Coronary artery (tissue), 2 donors: ENCODE measurements at regions not wholly inside any gene's neighbourhood (a gene's known extent, or its start where the extent isn't known, plus 50 kb on each side); places are given as distances from the start of the nearest gene placed in this dataset.

Experiments used
- DNase-seq: peaks from one replicate; pipeline ENCODE4 v3.0.0-alpha.2; 2017; ENCODE audit warnings: low spot score
- H3K27ac ChIP-seq, 2 donors: fragments of 200-600 bp; sonication (generic); one replicate each; pipeline ENCODE4 v1.5.1; 2016 to 2019
- H3K4me3 ChIP-seq: fragments of 200-600 bp; sonication (generic); 2 replicates; pipeline ENCODE4 v1.5.1; 2016; ENCODE audit warnings: mild to moderate bottlenecking, moderate library complexity
- TF ChIP-seq, protein P1 (sequence below): fragments of 200-600 bp; sonication (generic); IDR thresholded peaks from one replicate; pipeline ENCODE4 v1.5.1; 2019; ENCODE audit warnings: antibody characterized with exemption

DNA sequence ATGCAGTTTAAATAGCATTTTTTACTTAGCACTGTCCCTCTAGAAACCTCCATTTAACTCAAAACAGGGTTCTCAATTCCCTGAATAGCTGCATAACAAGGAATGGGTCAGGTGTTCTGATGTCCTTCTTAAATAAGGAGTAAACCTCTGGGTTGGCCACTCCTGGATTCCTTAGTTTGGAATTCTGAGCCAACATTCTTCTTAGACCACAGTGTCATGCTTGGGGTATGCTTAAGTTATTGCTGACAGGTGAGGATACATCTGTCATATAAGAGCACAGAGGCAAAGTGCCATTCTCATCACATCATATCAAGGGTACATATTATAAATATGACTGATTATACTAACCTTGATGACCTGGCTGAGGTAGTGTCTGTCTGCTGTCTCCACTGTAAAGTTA, 179.9 kb upstream of the SEMA6A start:
- no peak for DNase-seq
- H3K4me3 ChIP-seq: no peak overlapping the region
- TF ChIP-seq, protein P1, sequence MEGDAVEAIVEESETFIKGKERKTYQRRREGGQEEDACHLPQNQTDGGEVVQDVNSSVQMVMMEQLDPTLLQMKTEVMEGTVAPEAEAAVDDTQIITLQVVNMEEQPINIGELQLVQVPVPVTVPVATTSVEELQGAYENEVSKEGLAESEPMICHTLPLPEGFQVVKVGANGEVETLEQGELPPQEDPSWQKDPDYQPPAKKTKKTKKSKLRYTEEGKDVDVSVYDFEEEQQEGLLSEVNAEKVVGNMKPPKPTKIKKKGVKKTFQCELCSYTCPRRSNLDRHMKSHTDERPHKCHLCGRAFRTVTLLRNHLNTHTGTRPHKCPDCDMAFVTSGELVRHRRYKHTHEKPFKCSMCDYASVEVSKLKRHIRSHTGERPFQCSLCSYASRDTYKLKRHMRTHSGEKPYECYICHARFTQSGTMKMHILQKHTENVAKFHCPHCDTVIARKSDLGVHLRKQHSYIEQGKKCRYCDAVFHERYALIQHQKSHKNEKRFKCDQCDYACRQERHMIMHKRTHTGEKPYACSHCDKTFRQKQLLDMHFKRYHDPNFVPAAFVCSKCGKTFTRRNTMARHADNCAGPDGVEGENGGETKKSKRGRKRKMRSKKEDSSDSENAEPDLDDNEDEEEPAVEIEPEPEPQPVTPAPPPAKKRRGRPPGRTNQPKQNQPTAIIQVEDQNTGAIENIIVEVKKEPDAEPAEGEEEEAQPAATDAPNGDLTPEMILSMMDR: no peak
- H3K27ac ChIP-seq: no peak overlapping the region

DNA sequence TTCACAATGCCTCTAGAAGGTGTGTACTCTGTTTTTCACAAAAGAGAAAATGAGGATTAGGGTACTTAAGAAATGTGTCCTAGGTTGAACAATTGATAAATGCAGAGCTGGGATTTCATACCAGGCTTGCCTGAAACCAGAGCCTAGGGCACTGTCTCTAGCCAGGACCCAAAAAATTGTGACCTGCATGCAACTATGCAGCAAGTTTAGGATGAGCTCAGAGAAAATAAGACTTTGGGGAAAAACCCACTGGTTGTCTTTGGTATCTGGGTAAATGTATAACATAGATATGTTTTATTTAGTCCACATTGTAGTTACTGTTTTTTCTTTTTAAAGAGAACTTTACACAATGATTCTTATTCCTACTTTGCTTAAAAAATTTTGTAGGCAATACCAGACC, 177.1 kb upstream of the SEMA6A start:
- TF ChIP-seq, protein P1: no peak
- no peak for DNase-seq
- Histone ChIP-seq H3K27ac (no peak overlapping the region), H3K4me3 (no peak overlapping the region)

DNA sequence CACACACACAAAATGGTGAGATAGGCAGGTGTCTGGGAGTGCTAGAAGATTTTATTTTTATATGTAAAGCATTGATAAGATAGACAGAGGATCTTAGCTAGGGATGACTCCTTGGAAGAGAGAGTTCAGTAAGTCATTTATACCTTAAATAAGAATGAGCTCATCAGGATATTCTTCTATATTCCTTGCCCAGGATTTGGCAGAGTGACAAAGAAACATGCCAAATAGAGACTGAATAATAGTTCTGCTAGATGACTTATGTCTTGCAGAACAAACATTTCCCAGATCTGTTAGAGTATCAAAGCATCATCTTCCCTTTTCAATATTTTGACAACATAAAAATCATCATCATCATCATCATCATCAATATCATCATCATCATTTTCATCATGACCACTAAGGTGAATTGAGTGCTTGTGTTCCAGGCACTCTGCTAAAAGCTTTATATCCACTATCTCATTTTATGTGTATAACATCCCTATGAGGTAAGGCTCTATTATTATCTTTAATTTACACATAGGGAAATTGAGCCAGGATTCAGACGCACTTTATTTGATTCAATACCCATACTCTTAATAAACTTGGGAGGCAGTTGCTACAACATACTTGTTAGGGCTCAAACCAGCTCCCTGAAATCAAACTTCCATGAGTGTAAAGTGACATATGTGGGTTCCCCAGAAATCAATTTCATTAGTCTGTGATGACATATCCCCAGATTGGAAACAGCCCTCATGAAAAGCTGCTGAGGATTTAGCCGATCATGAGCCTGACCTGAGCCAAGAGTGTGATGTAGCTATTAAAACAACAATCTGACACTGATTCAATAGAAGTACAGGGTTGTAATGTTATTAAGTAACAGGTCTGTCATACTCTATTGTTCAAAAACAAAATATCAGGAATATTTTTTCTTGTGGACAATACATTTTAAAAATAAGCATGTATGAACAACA, 176.3 kb upstream of the SEMA6A start:
- no peak overlapping the region for H3K4me3 ChIP-seq
- TF ChIP-seq, protein P1: no peak
- no peak for DNase-seq
- no peak overlapping the region for H3K27ac ChIP-seq

DNA sequence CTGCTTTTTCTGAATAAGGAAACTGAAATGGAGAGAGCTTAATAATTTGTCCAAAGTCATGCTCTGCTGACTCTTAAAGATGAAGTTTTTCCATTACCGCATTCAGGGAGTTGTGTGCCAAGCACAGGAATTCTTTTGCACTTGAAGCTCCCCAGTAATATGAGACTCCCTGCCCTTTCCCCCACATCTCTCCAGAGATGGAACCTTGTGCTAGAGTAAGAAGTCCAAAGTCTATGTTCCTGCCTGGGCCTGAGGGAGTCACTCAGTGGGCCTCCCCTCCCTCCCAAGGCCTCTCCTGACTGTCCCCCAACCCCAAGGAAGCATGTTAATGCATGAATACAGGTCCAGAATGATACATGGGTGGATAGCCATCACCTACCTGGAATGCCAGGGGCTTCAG, 173.3 kb upstream of the SEMA6A start:
- TF ChIP-seq, protein P1: no peak
- peak overlapping the region in 1 of 2 donors; percentile 25 for H3K27ac ChIP-seq
- no peak overlapping the region for H3K4me3 ChIP-seq
- no peak for DNase-seq

DNA sequence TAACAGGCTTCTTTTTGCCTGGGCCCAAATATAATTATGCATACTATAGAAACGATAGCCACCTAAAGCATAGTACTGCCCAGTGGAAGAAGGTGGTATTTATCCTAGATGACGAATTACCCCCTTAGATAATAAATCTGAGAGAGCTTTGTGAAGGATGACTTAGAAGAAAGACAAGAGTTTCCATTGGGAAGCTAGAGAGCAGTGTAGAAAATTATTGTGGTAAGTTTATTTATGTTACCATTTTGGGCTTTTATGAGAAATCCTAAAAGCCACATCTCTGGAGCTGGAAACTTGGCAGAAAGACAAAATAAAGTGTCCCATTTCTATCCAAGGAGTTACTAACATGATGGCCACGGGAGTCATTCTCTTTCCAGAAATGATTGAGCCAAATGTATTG, 172.0 kb upstream of the SEMA6A start:
- TF ChIP-seq, protein P1: no peak
- Histone ChIP-seq H3K27ac (no peak overlapping the region), H3K4me3 (no peak overlapping the region)
- DNase-seq: no peak

DNA sequence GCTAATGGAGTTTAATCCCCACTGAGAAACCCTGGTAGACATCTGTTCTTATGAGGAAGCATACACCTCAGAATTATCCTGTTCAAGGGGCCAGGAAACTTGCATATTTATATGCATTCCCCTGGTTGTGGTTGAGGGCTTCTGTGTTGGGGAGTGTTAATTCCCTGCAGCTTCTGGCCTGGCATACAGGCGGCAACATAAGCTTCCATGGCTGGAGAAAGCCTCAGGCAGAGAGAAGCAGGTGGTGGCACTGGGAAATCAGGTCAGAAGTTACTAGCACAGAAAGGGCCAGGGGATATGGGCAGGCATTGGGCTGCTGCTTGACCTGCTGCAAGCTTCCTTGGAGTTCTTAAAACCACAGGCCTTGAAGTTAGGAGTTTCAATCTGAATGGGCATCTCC, 166.1 kb upstream of the SEMA6A start:
- Histone ChIP-seq H3K4me3 (no peak overlapping the region), H3K27ac (no peak overlapping the region)
- TF ChIP-seq, protein P1: no peak
- DNase-seq: no peak

DNA sequence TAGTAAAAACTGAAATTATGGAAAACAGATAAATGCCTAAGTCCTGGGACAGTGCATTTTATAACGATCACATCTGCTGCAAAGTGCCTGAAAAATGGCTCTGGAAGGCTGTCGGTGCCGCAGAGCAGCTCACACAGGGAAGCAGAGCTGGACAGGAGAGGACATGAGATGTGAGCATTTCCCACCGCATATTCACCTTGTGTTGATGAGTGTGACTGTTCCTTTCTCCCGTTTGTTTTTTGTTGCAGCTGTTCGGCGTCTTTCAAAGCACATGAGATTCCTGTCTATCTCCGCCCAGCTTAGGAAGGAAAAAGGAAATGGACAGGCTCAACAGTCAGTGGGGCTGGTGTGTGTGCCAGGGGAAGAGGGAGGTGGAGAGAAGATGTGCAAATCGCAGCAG, 164.9 kb upstream of the SEMA6A start:
- TF ChIP-seq, protein P1: no peak
- H3K27ac ChIP-seq: no peak overlapping the region
- peak overlapping the region; percentile 41 for H3K4me3 ChIP-seq
- DNase-seq: no peak
